ENCODE measurements at regions not wholly inside any gene's neighbourhood (a gene's known extent, or its start where the extent isn't known, plus 50 kb on each side); places are given as distances from the start of the nearest gene placed in this dataset.

- TF ChIP-seq GATA3 (IDR thresholded peaks at IDR 0.05; ENCODE audit: low read depth, low read length) (no peak), GATA2 (IDR thresholded peaks at IDR 0.05; ENCODE audit: low read depth, low read length) (no peak)
Measured at GRCh38 chr7:91358303-91358702, 94.1 kb downstream of the FZD1 start.
